ENCODE measurements at regions not wholly inside any gene's neighbourhood (a gene's known extent, or its start where the extent isn't known, plus 50 kb on each side); places are given as distances from the start of the nearest gene placed in this dataset.

DNA sequence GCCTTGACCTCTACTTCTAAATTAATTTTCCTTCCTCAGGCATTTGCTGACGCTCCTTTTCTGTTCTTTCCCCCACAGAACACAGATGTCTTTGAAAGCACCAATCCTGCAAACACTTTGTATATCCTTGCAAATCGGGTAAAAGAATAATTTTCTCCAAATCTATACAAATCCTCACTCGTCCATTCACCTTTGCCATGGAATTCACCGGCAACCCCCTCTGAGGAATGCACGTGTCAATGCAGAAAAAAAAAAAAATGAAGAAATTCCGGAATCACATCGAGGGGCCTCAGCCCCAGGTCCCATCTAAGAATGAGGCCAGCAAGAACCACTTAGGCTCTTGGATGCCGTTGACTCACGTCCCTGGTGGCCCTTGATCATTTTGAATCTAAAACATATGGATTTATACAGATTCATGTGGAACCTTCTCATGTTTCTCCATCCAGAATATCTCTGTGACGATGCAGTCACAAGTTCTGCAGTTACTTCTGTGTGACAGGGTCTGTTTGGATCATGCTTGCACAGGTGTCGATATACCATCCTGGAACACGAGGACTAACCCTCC, 136.9 kb downstream of the RBFOX3 start:
- ATAC-seq = no peak
- ChIA-PET POLR2A (no interaction called here), CTCF (no interaction called here)
- TF ChIP-seq, protein P1, sequence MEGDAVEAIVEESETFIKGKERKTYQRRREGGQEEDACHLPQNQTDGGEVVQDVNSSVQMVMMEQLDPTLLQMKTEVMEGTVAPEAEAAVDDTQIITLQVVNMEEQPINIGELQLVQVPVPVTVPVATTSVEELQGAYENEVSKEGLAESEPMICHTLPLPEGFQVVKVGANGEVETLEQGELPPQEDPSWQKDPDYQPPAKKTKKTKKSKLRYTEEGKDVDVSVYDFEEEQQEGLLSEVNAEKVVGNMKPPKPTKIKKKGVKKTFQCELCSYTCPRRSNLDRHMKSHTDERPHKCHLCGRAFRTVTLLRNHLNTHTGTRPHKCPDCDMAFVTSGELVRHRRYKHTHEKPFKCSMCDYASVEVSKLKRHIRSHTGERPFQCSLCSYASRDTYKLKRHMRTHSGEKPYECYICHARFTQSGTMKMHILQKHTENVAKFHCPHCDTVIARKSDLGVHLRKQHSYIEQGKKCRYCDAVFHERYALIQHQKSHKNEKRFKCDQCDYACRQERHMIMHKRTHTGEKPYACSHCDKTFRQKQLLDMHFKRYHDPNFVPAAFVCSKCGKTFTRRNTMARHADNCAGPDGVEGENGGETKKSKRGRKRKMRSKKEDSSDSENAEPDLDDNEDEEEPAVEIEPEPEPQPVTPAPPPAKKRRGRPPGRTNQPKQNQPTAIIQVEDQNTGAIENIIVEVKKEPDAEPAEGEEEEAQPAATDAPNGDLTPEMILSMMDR (IDR thresholded peaks at IDR 0.05) = no peak
- Mint-ChIP-seq H3K4me3 (no peak overlapping the region), H3K36me3 (ENCODE audit: low read depth) (no peaks in the 10 kb centered on the region), H3K9me3 (no peaks in the 10 kb centered on the region), H3K27me3 (peaks cover 16% of the 10 kb centered on the region), H3K4me1 (ENCODE audit: low read depth) (no peaks in the 10 kb centered on the region), H3K27ac (no peak overlapping the region)
- DNase-seq = no peak
- intact Hi-C loops (cut with micrococcal nuclease) = no loop called here

DNA sequence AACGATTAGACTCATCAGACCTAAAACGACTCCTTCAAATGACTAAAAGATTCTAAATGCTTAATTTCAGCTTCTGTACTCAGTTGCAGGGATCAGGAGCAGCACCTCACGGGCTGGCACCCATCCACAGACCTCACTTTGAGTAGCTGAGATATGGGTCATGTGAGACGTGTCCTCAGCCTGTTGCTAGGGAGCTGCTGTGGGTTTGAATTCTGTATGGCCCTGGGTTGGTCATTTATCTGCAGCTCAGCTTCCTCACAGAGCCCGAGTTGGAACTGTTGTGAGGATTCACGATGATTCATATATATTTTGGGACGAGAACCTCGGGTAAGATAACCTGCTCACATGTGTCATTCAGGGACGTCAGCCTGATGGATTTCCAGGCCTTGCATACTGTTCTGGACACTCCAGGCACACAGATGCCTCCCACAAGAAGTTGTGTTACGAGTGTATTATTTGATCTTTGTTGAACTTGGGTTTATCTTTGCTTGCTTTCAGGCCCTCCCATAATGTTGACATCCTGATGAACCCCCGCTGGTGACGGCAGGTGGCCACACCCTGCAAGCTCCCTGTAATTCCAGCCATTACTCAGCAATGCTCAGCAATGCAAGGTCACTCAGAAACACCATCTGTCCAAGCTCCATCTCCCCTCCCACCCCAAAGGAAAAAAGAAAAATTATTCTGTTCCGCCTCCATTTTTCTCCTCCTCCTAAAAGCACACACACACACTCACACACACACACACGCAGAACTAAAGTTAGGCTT, 137.6 kb downstream of the RBFOX3 start:
- TF ChIP-seq, protein P1 (IDR thresholded peaks at IDR 0.05) = no peak
- ATAC-seq (no peak), DNase-seq (no peak)
- Mint-ChIP-seq H3K27me3 (peaks cover 16% of the 10 kb centered on the region), H3K4me3 (no peak overlapping the region), H3K9me3 (no peaks in the 10 kb centered on the region), H3K4me1 (ENCODE audit: low read depth) (no peaks in the 10 kb centered on the region), H3K27ac (no peak overlapping the region), H3K36me3 (ENCODE audit: low read depth) (no peaks in the 10 kb centered on the region)
- intact Hi-C loops (cut with micrococcal nuclease) = no loop called here
- ChIA-PET POLR2A (no interaction called here), CTCF (no interaction called here)

DNA sequence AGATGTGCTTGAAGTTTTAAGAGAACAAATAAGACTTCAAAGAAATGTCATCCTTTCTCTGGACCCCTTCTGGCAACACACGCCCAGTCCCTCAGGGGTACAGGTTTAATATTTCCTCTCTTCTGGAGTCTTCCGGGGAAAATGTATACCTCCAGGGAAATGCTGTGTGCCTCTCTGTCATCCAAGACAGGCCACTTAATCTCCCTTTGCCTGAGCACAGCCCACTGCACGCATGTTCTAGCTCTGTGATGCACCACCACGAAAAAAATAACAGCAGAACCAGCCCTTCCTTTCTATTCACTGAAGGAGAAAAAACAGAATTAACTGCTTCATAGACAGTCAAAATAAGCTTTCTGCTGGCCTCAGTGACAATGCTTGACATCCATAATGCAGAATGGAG, 140.1 kb downstream of the RBFOX3 start:
- Mint-ChIP-seq H3K27me3 (peaks cover 12% of the 10 kb centered on the region), H3K9me3 (no peaks in the 10 kb centered on the region), H3K4me1 (ENCODE audit: low read depth) (no peaks in the 10 kb centered on the region), H3K4me3 (no peak overlapping the region), H3K27ac (no peak overlapping the region), H3K36me3 (ENCODE audit: low read depth) (no peaks in the 10 kb centered on the region)
- ATAC-seq (no peak), DNase-seq (no peak)
- POLR2A ChIA-PET = no interaction called here
- CTCF ChIA-PET = no interaction called here
- TF ChIP-seq, protein P1 (IDR thresholded peaks at IDR 0.05) = no peak
- intact Hi-C loops (cut with micrococcal nuclease) = no loop called here

DNA sequence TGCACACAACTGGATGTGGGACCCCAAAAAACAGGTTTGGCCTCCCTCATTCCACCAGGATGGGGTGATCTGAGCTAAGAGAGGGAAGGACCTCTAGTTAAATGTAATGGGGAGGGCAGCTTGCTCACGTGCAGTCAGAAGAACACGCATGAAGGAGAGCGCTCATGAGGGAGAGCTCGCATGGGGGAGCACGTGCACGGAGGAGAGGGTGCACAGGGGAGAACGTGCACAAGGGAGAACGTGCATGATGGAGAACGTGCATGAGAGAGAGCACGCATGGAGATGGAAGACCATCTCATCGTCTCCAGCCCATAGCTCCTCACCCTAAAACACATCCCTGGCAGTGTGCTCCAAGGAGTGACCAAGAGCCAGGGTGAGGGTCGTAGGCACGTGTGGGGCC, 141.2 kb downstream of the RBFOX3 start:
- POLR2A ChIA-PET = no interaction called here
- intact Hi-C loops (cut with micrococcal nuclease) = no loop called here
- Mint-ChIP-seq H3K27me3 (peaks cover 5% of the 10 kb centered on the region), H3K4me1 (ENCODE audit: low read depth) (no peaks in the 10 kb centered on the region), H3K36me3 (ENCODE audit: low read depth) (no peaks in the 10 kb centered on the region), H3K27ac (no peak overlapping the region), H3K4me3 (no peak overlapping the region), H3K9me3 (no peaks in the 10 kb centered on the region)
- DNase-seq (no peak), ATAC-seq (no peak)
- CTCF ChIA-PET = no interaction called here
- TF ChIP-seq, protein P1 (IDR thresholded peaks at IDR 0.05) = no peak

DNA sequence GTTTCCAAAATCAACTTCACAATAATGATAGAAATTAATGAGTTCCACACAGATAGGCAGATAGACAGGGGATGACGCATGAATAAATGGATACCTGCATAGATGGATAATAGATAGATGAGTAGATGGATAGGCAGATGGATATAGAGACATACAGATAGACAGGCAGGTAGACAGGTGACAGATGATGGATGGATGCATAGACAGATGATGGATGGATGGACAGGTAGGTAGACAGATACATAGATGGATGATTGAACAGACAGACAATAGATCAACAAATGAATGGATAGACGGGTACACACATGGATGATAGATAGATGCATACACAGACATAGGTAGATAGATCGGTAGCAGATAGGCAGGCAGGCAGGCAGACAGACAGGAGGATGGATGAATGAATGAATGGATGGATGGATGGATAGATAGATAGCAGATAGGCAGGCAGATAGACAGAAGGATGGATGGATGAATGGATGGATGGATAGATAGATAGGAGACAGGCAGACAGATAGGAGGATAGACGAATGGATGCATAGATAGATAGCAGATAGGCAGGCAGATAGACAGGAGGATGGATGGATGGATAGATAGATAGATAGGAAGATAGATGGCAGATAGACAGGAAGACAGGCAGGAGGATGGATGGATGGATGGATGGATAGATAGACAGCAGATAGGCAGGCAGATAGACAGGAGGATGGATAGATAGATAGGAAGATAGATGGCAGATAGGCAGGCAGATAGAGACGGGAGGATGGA, 142.5 kb downstream of the RBFOX3 start:
- no peak overlapping the region for H3K27ac Mint-ChIP-seq
- H3K4me3 Mint-ChIP-seq = no peak overlapping the region
- TF ChIP-seq, protein P1 (IDR thresholded peaks at IDR 0.05) = no peak
- CTCF ChIA-PET = no interaction called here
- no peaks in the 10 kb centered on the region for H3K36me3 Mint-ChIP-seq (ENCODE audit: low read depth)
- ATAC-seq = no peak
- POLR2A ChIA-PET = no interaction called here
- peaks cover 4% of the 10 kb centered on the region for H3K27me3 Mint-ChIP-seq
- DNase-seq = no peak
- intact Hi-C loops (cut with micrococcal nuclease) = no loop called here
- no peaks in the 10 kb centered on the region for H3K4me1 Mint-ChIP-seq (ENCODE audit: low read depth)
- no peaks in the 10 kb centered on the region for H3K9me3 Mint-ChIP-seq
